HG02678 (cell line): ENCODE measurements at regions not wholly inside any gene's neighbourhood (a gene's known extent, or its start where the extent isn't known, plus 50 kb on each side); places are given as distances from the start of the nearest gene placed in this dataset.
"Not testable (repeated sequence)": the region's sequence is repeated elsewhere in the genome, so short reads cannot be mapped to it uniquely, and the experiment has no call there.

Experiments used
- ATAC-seq: cut with Tn5 transposase; IDR thresholded peaks from one replicate; pipeline ENCODE4 v1.9.1; 2021; ENCODE audit warnings: mild to moderate bottlenecking, moderate library complexity; ENCODE audit not compliant: unreplicated experiment

DNA sequence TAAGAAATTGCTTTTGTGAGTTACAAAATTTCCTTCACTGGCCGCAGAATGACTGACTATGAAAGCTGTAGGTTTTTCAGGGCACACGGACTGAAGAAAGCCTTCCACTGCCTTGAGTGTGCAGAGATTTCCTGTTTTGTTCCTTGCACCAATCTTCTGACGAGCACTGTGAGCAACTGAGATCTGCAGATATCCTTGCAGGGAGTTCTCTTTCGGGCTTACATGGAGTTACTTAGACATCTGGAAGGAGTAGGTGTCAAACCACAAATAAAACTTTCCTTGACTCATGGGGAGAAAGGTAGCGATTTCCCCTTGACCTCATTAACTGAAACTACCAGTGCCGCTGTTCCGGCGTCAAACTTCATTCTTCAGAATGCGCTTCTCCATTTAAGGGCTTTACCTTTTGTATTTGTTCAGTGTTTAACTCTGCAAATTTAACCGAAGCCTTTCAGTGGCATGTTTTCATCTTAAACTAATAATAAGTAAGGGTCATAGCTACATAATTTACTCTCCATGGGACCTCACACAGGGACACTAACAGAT lies 1175.3 kb downstream of the GATA3 start:
- no peak for ATAC-seq

DNA sequence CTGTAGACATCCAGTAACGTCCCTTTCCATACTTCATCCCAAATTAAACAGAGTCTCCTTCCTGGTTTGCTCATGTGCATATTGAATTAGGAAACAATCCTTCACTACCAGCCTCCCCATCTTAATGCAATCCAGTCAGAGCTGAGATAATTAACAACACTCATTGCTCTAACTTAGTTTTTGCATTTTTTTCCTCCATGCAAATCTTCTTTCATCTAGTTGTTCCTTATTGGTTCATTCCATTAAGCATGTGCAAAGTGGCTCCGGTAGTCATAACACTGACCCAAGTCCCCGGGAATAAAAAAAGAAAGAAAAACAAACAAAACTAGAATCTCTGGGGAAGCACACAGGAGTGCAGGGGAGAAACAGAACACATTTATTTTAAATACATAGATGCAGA lies 1176.1 kb downstream of the GATA3 start:
- ATAC-seq: no peak

DNA sequence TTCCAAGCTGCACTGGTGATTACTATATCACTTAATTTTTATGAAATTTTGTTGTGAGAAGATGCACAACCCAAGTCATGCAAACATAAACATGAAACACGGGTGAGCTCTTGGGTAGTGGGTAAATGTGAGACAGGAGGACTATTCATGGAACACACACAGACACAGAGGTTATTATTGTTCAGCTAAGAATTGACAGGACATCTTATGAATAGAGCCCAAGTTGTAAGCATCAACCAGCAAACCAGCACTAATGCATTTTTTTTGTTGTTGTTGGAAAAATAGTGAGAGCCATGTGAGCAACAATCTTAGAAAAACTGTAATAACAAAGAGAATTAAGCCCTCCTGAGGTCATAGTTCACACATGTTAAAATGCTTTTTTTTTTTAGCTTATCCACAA lies 1179.7 kb downstream of the GATA3 start:
- no peak for ATAC-seq

DNA sequence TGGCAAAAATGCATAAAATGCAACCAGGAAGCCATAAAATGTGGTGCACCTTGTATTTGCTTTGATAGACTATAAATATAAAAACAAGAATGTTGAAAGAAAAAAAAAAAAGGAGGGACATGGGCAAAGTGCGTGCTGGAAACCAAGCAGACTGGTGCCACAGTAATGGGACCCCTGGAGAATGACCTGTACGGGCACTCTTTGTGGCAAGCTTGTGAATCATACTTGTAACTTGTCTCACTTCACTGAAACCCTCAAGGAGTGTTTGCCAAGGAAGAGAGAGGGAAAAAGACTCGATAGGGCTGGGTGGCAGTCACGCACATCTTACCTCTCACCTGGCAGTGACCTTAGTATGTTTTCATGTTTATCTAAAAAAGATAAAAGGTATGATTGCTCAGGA lies 1183.6 kb downstream of the GATA3 start:
- no peak for ATAC-seq

DNA sequence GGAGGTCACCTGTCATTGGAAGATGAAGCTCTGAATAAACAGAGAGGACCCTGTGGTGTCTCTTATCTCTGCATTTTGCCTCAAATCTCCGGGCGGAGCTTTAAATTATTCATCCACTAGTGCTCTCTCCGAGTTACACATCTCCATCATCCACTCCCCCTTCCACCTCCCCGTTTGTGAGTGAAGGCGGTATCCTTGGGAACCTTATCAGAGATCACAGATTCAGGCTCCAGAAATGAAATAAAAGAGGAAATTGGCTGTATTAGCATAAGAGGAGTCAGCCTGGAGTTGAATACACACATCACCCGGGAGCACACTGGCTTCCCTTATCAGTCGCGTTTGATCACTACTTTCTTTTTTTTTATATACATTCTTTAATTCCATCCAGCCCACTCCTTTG lies 1184.8 kb downstream of the GATA3 start:
- ATAC-seq: no peak

DNA sequence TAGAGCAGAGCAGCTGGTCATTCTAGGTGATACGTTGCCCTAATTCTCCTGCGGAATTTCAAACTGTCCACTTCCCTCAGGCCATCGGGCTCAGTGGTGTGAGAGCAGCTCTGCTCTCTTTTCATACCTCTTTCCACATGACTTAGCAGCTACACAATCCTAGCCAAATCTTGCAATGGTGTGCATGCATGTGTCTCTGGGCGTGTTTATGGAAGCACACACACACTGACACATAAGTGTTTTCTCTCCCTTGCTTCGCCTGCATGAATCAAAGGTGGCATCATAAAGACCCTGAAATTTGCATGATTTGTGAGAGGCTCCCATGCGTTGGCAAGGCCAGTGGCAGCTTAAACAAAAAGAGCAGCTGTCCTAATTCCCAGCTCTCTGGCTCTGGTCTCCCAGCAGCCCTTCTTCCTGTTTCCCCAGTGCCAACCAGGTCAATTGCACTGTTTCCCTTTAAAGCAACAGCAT lies 1189.5 kb downstream of the GATA3 start:
- ATAC-seq: no peak

DNA sequence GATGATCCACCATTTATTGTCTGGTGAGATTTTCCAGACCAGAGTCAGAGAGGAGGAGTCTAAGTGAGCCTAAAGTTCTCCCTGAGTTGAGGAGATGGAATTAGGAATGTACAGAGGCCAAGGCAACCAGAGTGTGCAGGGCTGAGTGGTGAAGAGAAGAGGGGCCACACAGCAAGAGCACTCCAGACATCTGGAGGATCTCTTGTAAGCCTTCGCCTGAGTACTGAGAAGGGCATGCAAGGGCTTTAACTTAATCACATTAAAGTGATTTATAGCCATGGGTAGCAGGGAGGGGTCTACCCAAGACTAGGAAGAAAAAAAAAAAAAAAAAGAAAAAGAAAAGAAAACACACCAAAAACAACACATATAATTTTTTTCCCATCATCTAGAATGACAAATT lies 1190.4 kb downstream of the GATA3 start:
- ATAC-seq: no peak

DNA sequence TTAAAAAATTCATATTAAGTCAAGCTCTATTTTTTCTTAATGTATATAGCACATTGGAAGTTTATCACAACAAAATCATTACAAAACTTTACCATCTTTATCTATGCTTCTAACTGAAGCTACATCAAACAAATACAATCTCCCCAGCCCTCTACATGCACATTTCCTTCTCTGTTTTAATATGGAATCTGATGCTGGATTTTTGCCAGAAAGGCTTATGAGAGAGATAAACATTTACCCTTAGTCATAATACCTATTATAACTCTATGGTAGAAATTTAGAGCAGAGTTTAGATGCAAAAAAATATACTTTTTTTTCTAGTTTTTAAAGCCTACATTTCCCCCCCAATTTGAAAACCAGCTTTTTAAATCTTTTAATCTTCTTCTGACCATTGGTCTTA lies 1198.6 kb downstream of the GATA3 start:
- no peak for ATAC-seq

DNA sequence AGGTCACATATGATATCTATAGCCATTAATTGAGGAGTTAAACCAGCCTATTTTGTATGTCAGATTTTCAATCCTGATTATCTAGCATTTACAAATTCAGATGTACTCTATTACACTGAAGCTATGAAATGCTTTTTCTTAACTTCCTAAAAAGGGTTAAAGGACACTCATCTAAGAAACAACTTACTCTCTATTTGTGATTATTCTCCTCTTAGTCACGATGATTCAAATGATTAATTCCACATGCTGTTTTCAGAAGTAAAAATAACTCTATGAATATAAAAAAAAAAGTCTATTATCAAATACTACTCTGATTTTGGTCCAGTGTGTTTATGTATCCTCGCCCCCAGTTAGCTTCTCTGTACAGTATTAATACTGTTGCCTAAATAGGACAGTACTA lies 1199.9 kb downstream of the GATA3 start:
- ATAC-seq: no peak

DNA sequence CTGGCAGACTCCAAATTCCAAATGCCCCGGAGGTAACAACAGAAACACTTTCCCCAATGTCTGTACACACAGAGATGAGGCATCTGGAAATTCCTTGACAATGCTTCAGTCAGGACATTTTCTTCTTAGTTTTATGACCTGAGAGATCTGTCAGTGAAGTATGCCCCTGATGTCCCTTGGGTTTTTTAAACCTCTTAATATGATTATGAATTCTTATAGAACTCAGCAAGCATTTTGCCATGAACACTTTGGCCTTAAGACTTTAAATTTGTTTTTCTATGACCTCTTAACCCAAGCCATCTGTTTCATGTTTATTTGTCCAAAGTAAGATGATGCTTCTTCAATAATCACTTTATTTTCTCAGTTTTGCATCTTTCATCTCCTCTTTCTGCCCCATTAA lies 1206.2 kb downstream of the GATA3 start:
- ATAC-seq: no peak

DNA sequence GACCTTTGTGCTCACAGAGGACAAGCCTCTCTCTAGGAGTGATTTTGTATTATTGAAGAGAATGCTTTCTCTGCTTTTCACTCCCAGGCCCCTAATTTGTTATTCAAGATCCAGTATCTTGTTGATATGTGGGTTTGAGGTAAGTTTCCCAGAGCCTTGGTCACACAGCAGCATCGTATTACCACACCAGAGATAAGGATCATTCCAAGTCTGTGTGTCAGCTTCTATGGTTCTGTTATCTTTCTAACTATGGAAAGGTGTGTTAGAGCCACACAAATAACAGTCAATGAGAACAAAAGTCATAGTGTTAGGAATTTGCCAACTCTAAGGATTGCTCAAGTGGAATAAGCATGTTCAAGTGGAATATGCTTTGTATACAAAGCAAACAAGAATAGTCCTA lies 1208.3 kb downstream of the GATA3 start:
- no peak for ATAC-seq

DNA sequence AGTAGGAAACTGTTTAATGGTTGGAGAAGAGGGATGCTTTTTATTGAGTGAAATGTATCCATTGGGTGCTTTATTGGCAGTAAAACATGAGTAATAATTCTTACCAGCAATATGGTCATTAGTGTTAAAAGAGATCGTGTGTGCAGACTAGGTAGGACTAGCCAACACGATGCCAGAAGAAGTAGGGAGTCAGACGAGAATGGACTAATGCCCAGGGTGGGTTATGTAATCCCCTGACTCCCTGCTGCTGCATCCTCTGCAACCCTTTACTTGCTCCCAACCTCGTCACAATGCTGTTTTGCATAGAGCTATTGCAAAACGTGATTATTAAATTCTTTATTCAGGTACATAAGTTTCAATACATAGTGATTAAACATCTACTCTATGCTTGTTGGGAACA lies 1213.7 kb downstream of the GATA3 start:
- no peak for ATAC-seq

DNA sequence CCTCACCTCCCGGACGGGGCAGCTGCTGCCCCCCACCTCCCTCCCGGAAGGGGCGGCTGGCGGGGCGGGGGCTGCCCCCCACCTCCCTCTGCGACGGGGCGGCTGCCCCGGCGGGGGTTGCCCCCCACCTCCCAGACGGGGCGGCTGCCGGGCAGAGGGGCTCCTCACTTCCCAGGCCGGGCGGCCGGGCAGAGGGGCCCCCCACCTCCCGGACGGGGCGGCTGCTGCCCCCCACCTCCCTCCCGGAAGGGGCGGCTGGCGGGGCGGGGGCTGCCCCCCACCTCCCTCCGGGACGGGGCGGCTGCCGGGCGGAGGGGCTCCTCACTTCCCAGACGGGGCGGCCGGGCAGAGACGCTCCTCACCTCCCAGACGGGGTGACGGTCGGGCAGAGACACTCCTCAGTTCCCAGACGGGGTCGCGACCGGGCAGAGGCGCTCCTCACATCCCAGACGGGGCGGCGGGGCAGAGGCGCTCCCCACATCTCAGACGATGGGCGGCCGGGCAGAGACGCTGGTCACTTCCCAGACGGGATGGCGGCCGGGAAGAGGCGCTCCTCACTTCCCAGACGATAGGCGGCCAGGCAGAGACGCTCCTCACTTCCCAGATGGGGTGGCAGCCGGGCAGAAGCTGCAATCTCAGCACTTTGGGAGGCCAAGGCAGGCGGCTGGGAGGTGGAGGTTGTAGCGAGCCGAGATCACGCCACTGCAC lies 1218.8 kb downstream of the GATA3 start:
- not testable (repeated sequence) for ATAC-seq

DNA sequence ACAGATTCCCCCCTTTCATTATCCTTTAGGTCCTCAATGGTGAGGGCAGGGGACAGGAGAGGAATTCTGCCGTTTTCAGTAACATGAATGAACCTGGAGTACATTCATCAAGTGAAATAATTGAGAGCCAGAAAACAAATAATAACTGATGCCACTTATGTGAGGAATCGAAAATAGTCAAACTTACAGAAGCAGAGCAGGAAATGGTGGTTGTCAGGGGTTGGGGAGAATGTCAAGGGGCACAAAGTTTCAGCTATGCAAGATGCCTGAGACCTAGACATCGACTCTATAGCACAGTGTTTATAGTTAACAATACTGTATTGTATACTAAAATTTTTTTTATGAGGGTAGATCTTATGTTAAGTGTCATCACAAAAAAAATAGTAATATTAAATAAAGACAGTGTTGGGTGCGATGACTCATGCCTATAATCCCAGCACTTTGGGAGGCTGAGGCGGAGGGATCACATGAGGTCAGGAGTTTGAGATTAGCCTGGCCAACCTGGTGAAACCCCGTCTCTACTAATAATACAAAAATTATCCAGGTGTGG lies 1219.8 kb downstream of the GATA3 start:
- no peak for ATAC-seq

DNA sequence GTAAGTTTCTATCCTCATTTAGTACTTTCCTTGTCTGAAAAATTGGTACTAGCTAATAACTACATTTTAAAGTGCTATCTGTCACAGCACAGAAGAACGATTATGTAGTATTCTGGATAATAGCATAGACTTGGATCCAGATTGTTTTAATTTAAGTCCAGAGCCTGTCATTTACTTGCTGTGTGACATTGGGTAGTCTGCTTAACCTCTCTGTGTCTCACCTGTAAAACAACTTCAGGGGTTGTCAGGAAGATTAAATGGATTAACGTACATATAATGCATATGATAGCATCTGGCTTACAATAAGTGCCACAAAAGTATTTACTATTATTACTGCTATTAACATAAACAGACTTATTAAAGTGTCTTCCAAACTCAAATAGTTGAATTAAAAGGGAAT lies 1221.4 kb downstream of the GATA3 start:
- ATAC-seq: no peak

DNA sequence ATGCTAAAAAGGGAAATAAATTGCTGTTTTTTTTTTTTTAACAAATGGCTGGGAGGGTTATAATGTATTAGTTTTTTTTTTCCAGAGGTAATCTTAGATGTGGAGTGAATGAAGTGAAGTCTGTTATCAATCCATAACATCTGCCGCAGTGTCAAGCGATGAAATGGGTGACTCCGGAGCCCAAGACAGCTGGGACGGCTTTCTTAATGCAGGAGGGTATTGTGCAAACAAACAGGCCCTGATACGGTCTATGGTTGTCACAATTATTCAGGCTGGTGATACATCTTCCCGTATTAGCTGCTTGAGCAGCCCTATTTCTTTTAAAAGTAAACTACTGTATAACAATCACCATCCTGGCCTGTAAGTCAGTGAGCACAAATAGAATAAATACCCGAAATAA lies 1231.2 kb downstream of the GATA3 start:
- ATAC-seq: no peak

DNA sequence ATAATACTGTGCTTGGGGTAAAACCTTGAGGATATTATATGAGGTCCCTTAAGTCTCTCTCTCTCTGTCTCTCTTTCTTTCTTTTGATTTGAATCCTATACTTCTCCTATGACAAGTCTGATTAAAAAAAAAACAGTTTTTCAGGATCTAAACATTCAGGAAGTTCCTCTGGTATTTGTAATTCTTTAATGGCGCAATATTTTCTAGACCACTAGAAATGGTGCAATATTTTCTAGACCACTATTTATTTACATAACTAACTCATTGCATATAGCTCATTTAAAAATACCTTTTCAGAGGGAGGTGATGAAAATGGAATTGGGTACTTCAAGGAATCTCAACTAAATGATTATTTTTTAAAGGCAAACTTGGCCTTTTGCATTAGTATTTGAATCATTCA lies 1235.3 kb downstream of the GATA3 start:
- ATAC-seq: no peak

DNA sequence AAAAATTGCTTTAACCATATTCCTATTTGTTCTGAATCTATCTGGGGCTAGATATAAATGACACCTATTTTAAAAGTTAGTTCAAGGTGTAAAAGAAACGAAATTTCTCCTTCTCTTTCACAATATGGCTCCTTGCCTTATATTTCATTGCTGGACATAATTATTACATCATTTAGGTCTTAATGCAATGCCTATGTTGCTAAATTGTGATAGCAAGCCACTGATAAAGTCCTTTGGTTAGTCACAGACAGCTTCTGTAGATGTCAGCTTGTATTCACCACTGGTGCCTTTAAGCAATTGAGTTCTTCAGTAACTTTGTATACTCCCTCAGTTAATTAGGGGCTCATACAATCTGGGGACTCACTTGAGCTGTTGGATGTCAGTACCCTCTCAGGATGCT lies 1236.6 kb downstream of the GATA3 start:
- no peak for ATAC-seq

DNA sequence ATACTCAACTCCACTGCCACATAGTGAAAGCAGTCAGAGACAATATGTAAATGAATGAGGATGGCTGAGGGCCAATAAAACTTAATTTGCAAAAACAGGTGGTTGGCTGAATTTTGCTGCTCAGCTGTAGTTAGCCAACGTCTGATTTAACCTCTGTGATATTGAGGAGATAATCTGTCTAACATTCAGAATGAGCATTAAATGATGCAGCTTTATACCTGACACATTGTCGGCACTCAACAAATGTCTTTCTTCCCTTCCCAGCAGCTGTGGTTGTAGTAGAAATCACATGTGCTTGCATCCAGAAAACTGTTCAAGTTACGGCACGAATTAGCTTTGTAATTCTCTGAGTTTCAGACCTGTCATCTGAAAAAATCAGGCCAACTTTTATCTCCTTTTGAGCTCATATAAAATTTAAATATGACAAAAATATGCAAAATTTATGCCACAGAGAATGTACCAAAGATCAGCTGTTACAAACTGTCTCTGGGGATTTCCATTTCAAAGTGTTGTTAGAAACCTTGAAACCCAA lies 1239.7 kb downstream of the GATA3 start:
- no peak for ATAC-seq

DNA sequence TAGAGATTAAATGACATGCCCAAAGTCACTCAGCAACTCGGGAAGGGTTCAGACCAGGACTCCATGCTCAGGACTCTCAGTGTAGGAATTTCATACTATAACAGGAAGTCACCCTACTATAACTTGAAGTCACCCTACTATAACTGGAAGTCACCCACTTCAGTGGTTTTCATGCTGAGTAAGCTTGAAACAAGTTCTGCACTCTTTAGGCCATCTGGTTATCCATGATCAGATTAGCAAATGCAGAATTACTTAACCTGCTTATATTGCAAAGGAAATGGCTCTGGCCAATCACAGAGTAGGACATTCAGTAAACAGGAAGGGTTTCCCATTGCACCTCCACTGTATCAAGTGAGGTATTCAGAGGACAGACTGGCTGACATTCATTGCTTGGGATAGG lies 1240.4 kb downstream of the GATA3 start:
- peak; percentile 89 for ATAC-seq

DNA sequence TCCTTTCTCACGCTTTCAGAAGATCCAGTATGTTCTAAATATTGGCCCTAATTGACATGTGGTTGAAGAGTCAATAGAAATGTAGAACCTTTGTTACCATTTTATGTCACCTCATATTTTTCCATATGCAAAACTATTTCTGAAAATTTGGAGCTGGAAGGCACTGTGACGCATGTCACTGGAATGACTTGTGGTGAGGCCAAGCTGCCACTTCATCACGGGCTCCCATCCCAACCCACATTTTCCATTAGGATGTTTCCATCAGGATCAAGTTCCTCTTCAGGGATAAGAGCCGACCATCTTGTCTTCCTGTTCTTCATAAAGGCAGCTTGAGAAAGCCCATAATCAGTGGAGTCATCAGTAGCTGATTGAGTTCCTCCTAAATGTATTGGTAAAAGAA lies 1241.7 kb downstream of the GATA3 start:
- ATAC-seq: no peak

DNA sequence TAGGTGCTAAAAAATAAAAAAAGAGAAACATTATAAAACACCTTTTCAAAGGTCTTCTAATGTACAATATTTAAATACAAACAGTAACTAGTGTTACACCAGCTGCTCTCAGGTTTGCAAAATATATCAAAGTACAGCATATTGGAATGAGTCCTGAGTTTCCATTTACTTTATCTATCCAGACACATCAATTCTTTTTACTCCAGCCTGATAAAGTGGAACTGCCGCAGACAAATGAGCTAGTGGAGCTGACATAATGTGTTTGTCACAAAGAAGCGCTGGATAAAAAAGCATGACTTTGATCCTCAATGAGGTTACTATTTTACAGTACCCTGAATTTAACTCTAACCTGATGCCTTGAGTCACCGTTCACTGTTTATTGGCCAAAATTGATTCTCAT lies 1243.1 kb downstream of the GATA3 start:
- ATAC-seq: no peak
